ENCODE measurements at regions not wholly inside any gene's neighbourhood (a gene's known extent, or its start where the extent isn't known, plus 50 kb on each side); places are given as distances from the start of the nearest gene placed in this dataset.

DNA sequence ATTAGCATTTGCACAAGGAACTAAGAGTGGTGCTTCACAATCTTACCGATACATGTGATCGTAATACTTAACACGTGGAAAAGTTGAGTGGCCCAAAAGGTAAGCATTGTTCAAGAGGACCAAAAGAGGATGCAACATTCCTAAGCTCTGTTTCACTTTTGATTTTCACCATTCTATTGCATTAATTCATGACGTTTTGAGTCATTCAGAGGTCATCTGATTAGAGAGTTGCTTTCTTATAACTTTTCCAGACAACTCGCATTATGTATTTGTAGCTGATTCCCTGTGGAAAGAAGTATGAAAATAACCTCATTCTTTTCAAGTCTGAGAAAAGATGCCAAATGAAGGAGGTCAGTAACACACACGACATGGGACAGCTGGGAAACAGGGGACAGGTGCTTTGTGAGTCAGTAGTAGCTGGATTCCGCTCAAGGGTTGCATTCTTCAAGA is 344.4 kb downstream of the RND3 start:
- Histone ChIP-seq H3K27ac (ENCODE audit: low read length) (no peak overlapping the region), H3K4me1 (ENCODE audit: control insufficient read depth, insufficient read depth, low read length) (peaks cover 2% of the 10 kb centered on the region), H3K36me3 (ENCODE audit: control insufficient read depth, insufficient read depth, low read length) (no peaks in the 10 kb centered on the region), H3K27me3 (ENCODE audit: control insufficient read depth, insufficient read depth, low read length) (no peaks in the 10 kb centered on the region), H3K9me3 (replicated peaks; ENCODE audit: control insufficient read depth, low read depth, low read length) (peaks cover 12% of the 10 kb centered on the region), H3K4me3 (ENCODE audit: low read length) (no peak overlapping the region)
- WGBS (ENCODE audit: insufficient coverage) = 100% methylated on average over 1 of the region's 7 CpGs
- peak; percentile 53 for DNase-seq

- H3K27ac ChIP-seq (ENCODE audit: low read length) = no peak overlapping the region
- H3K4me3 ChIP-seq (ENCODE audit: low read length) = no peak overlapping the region
- DNase-seq = no peak
- H3K36me3 ChIP-seq (ENCODE audit: control insufficient read depth, insufficient read depth, low read length) = no peaks in the 10 kb centered on the region
- H3K27me3 ChIP-seq (ENCODE audit: control insufficient read depth, insufficient read depth, low read length) = no peaks in the 10 kb centered on the region
- H3K9me3 ChIP-seq (replicated peaks; ENCODE audit: control insufficient read depth, low read depth, low read length) = peaks cover 12% of the 10 kb centered on the region
- peaks cover 2% of the 10 kb centered on the region for H3K4me1 ChIP-seq (ENCODE audit: control insufficient read depth, insufficient read depth, low read length)
- WGBS (ENCODE audit: insufficient coverage) = no CpG with 5 or more reads among the region's 1 CpG
Observed at GRCh38 chr2:150142561-150142960, 344.9 kb downstream of the RND3 start.

- peaks cover 2% of the 10 kb centered on the region for H3K4me1 ChIP-seq (ENCODE audit: control insufficient read depth, insufficient read depth, low read length)
- WGBS (ENCODE audit: insufficient coverage) = no CpG with 5 or more reads among the region's 4 CpGs
- no peak for DNase-seq
- no peak overlapping the region for H3K4me3 ChIP-seq (ENCODE audit: low read length)
- no peaks in the 10 kb centered on the region for H3K36me3 ChIP-seq (ENCODE audit: control insufficient read depth, insufficient read depth, low read length)
- H3K27ac ChIP-seq (ENCODE audit: low read length) = peak overlapping the region; percentile 31
- H3K27me3 ChIP-seq (ENCODE audit: control insufficient read depth, insufficient read depth, low read length) = no peaks in the 10 kb centered on the region
- H3K9me3 ChIP-seq (replicated peaks; ENCODE audit: control insufficient read depth, low read depth, low read length) = peaks cover 5% of the 10 kb centered on the region
Observed at GRCh38 chr2:150141226-150142001, 346.1 kb downstream of the RND3 start.

DNA sequence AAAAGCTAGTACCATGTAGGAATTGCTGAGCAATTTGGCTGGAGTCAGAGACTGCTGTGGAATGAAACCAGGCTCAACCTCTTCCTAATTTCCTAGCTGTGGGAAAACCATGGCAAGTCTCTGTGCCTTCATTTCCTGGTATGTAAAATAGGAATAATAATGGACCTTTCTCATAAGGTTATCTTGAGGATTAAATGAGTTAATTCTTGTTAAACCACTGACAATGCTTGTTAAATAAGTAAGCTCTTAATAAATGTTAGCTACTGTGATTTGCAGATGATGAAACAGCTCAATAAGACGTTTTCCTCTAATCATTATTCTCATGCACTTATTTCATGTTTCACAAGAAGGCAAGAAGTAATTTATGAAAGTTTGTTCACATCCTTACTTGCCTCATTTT is 346.7 kb downstream of the RND3 start:
- Histone ChIP-seq H3K4me1 (ENCODE audit: control insufficient read depth, insufficient read depth, low read length) (peaks cover 2% of the 10 kb centered on the region), H3K27ac (ENCODE audit: low read length) (peak overlapping the region; percentile 31), H3K9me3 (replicated peaks; ENCODE audit: control insufficient read depth, low read depth, low read length) (no peaks in the 10 kb centered on the region), H3K27me3 (ENCODE audit: control insufficient read depth, insufficient read depth, low read length) (no peaks in the 10 kb centered on the region), H3K36me3 (ENCODE audit: control insufficient read depth, insufficient read depth, low read length) (no peaks in the 10 kb centered on the region), H3K4me3 (ENCODE audit: low read length) (no peak overlapping the region)
- DNase-seq = no peak
- no CpG with 5 or more reads among the region's 1 CpG for WGBS (ENCODE audit: insufficient coverage)

DNA sequence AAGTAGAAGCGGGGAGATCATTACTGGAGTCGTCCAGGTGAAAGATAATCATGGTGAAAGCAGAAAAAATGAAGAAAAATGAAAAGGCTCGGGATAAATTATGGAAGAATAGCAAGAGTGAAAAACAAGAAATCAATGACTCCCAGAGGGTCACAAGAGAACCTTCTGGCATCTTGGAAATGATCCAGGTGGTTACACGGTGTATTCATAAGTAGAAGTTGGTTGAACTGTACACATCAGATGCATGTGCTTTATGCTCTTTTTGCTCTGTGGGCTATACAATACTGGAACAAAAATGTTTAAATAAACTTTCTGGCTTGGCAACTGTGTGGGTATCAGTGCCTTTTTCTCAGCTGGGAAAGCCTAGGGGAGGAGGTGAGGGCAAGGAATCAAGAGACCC is 348.9 kb downstream of the RND3 start:
- peaks cover 4% of the 10 kb centered on the region for H3K4me1 ChIP-seq (ENCODE audit: control insufficient read depth, insufficient read depth, low read length)
- no peak overlapping the region for H3K4me3 ChIP-seq (ENCODE audit: low read length)
- no peak overlapping the region for H3K27ac ChIP-seq (ENCODE audit: low read length)
- no peaks in the 10 kb centered on the region for H3K27me3 ChIP-seq (ENCODE audit: control insufficient read depth, insufficient read depth, low read length)
- no peaks in the 10 kb centered on the region for H3K36me3 ChIP-seq (ENCODE audit: control insufficient read depth, insufficient read depth, low read length)
- no peak for DNase-seq
- no peaks in the 10 kb centered on the region for H3K9me3 ChIP-seq (replicated peaks; ENCODE audit: control insufficient read depth, low read depth, low read length)
- WGBS (ENCODE audit: insufficient coverage) = 67% methylated on average over 4 of the region's 4 CpGs

DNA sequence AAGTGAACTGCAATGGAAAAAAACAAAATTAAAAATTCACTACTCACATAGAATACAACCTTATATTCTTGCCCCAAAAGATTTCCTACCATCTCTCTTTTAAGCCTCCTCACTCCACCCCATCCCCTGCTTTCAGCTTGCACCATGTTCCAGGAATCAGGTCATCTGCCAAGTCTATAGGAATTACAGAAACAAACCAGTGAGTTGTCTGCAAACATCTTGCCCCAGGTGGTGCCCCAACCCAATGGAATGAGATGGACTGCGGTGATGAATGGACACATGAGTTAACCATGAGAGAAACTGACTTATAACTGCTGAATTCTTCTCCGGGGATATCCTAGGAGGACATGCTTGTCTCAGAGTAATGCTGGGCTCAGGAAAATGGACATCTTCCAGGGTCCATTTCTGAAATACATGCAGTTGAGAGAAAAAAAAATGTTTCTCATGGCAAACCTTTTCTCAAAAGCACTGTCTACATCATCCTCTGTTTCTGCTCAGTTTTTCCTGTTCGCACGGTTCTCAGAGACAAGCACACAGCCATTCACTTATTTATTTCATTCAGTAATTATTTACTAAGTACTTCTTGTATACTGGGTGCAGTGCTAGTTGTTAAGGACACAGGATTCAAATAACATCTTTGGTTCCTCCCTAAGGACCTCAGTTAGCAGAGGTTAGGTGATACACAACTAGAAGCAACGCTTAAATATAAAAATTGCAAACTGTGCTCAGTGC is 350.0 kb downstream of the RND3 start:
- Histone ChIP-seq H3K27me3 (ENCODE audit: control insufficient read depth, insufficient read depth, low read length) (no peaks in the 10 kb centered on the region), H3K9me3 (replicated peaks; ENCODE audit: control insufficient read depth, low read depth, low read length) (no peaks in the 10 kb centered on the region), H3K36me3 (ENCODE audit: control insufficient read depth, insufficient read depth, low read length) (no peaks in the 10 kb centered on the region), H3K4me3 (ENCODE audit: low read length) (no peak overlapping the region), H3K4me1 (ENCODE audit: control insufficient read depth, insufficient read depth, low read length) (peaks cover 4% of the 10 kb centered on the region), H3K27ac (ENCODE audit: low read length) (no peak overlapping the region)
- 77% methylated on average over 3 of the region's 5 CpGs for WGBS (ENCODE audit: insufficient coverage)
- no peak for DNase-seq

GRCh38 chr2:150136893-150137292 is 350.6 kb downstream of the RND3 start:
- no peaks in the 10 kb centered on the region for H3K9me3 ChIP-seq (replicated peaks; ENCODE audit: control insufficient read depth, low read depth, low read length)
- H3K4me1 ChIP-seq (ENCODE audit: control insufficient read depth, insufficient read depth, low read length) = peaks cover 4% of the 10 kb centered on the region
- DNase-seq = no peak
- no peak overlapping the region for H3K27ac ChIP-seq (ENCODE audit: low read length)
- no peak overlapping the region for H3K4me3 ChIP-seq (ENCODE audit: low read length)
- WGBS (ENCODE audit: insufficient coverage) = 85% methylated on average over 5 of the region's 7 CpGs
- no peaks in the 10 kb centered on the region for H3K36me3 ChIP-seq (ENCODE audit: control insufficient read depth, insufficient read depth, low read length)
- no peaks in the 10 kb centered on the region for H3K27me3 ChIP-seq (ENCODE audit: control insufficient read depth, insufficient read depth, low read length)

DNA sequence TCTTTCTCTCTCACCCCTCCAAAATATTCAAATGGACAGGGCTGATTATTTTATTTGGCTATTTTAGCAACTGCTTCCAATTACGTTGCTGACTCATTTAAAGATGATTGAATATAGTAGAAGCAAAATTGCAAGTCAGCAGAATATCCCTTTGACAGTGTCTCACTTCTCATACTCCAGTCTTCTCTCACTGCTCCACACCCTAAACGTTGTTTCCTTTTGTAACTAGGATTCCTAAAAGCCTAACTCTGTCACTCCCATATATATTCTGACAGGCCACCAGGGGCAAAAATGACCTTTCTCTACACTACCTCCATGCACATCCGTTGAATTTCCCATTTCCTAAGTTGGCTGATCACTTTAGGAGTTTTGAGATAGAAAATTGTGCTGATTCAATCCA is 351.1 kb downstream of the RND3 start:
- no peaks in the 10 kb centered on the region for H3K9me3 ChIP-seq (replicated peaks; ENCODE audit: control insufficient read depth, low read depth, low read length)
- 60% methylated on average over 1 of the region's 3 CpGs for WGBS (ENCODE audit: insufficient coverage)
- no peak for DNase-seq

DNA sequence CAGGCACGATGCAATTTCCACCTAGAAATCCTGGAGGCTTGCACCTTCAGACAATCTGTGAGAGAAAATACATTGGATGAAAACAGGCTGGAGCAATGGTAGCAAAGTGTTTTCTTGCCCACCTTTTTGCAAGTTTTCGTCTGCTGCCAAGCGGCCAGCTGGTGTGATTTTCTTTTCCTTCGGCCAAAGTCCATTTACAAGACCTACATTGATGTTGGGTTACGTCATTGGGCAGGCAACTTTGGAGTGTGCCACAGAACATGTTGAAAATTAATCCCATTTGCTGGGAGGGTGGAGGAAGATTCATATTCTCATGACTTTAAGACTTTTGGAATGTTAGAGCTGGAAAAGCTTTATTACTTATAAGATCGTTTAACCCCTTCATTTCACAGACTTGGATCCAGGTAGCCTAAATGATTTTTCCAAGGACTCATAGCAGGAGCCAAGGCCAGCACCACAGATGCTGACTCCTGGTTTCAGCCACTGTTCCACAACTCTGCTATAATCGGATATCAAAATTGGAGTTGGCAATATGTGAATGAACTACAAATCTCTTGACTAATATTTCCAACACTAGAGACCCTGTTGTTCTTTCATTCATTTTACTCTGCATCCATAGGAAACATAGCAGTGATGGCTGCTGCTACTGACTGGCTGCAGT is 352.1 kb downstream of the RND3 start:
- WGBS (ENCODE audit: insufficient coverage) = no CpG with 5 or more reads among the region's 7 CpGs
- Histone ChIP-seq H3K4me3 (ENCODE audit: low read length) (no peak overlapping the region), H3K36me3 (ENCODE audit: control insufficient read depth, insufficient read depth, low read length) (no peaks in the 10 kb centered on the region), H3K27me3 (ENCODE audit: control insufficient read depth, insufficient read depth, low read length) (no peaks in the 10 kb centered on the region), H3K27ac (ENCODE audit: low read length) (no peak overlapping the region), H3K4me1 (ENCODE audit: control insufficient read depth, insufficient read depth, low read length) (peaks cover 4% of the 10 kb centered on the region), H3K9me3 (replicated peaks; ENCODE audit: control insufficient read depth, low read depth, low read length) (no peaks in the 10 kb centered on the region)
- DNase-seq = no peak

More for the DNA sequence above, 351.1 kb downstream of the RND3 start:
- H3K27ac ChIP-seq (ENCODE audit: low read length) = no peak overlapping the region
- H3K36me3 ChIP-seq (ENCODE audit: control insufficient read depth, insufficient read depth, low read length) = no peaks in the 10 kb centered on the region
- no peak overlapping the region for H3K4me3 ChIP-seq (ENCODE audit: low read length)
- peaks cover 4% of the 10 kb centered on the region for H3K4me1 ChIP-seq (ENCODE audit: control insufficient read depth, insufficient read depth, low read length)
- H3K27me3 ChIP-seq (ENCODE audit: control insufficient read depth, insufficient read depth, low read length) = no peaks in the 10 kb centered on the region

DNA sequence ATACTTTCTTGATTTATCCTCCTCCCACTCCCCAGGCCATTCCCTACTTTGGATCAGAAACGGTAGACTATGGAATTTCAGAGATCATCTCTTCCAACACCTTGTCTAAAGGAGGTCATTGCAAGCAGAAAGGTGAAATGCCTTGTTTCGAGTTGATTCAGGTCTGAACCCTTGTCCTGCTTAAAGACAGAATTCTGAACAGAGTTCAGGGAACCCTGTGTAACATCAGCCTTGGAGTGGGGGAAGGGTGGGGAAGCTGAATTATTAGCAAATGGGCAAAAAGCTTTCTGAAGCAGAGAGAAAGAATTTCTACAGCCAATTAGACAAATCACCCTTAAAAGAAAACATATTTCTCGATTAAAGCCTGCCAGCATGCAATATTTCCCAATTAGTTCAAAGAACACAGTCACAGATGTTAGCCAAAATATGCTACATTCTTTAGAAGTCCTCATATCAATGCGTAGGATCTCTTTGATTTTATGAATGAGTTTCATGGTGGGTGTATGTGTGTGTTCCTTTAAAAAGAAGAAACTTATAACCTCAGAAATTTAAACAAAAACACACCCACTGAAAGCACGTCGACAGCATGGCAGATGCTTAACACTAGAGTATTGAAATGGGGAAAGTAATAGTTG is 353.1 kb downstream of the RND3 start:
- no CpG with 5 or more reads among the region's 6 CpGs for WGBS (ENCODE audit: insufficient coverage)
- H3K36me3 ChIP-seq (ENCODE audit: control insufficient read depth, insufficient read depth, low read length) = no peaks in the 10 kb centered on the region

More for the DNA sequence above, 353.1 kb downstream of the RND3 start:
- no peak for DNase-seq
- Histone ChIP-seq H3K27me3 (ENCODE audit: control insufficient read depth, insufficient read depth, low read length) (no peaks in the 10 kb centered on the region), H3K4me1 (ENCODE audit: control insufficient read depth, insufficient read depth, low read length) (peaks cover 4% of the 10 kb centered on the region), H3K4me3 (ENCODE audit: low read length) (no peak overlapping the region), H3K27ac (ENCODE audit: low read length) (no peak overlapping the region), H3K9me3 (replicated peaks; ENCODE audit: control insufficient read depth, low read depth, low read length) (no peaks in the 10 kb centered on the region)
